Cardiac fibroblast (primary cell): ENCODE measurements at regions not wholly inside any gene's neighbourhood (a gene's known extent, or its start where the extent isn't known, plus 50 kb on each side); places are given as distances from the start of the nearest gene placed in this dataset.

Experiments used
- DNase-seq, 2 donors: peaks; one replicate each; pipeline versions ENCODE4 v3.0.0 to v3.0.0-alpha.2; 2010; ENCODE audit warnings: low read depth in 2 of 2
- H3K4me3 ChIP-seq, 2 donors: replicated peaks in 1 of 2; 1 replicate in 1 of 2; 2 replicates in 1 of 2; pipeline ENCODE4 v1.5.1; 2011; ENCODE audit warnings: low read depth in 2 of 2, low read length in 2 of 2, mild to moderate bottlenecking in 2 of 2, moderate library complexity in 1 of 2
- CTCF ChIP-seq: IDR thresholded peaks from one replicate; pipeline ENCODE4 v1.5.1; 2011; ENCODE audit warnings: low read depth, mild to moderate bottlenecking, low read length, inconsistent platforms

- H3K4me3 ChIP-seq, result no peak overlapping the region
- no peak for DNase-seq
- no peak for TF ChIP-seq CTCF
These were observed 117.8 kb downstream of the DUSP6 start for GRCh38 chr12:89234324-89235114.

GRCh38 chr12:89231686-89232085, 120.6 kb downstream of the DUSP6 start:
- TF ChIP-seq CTCF, result no peak
- no peak overlapping the region for H3K4me3 ChIP-seq
- DNase-seq, result no peak

- TF ChIP-seq CTCF, result no peak
- no peak overlapping the region for H3K4me3 ChIP-seq
- DNase-seq, result peak; percentile 47 to 69
These were observed 121.7 kb downstream of the DUSP6 start for GRCh38 chr12:89230376-89231315.

GRCh38 chr12:89228491-89228890, 123.8 kb downstream of the DUSP6 start:
- no peak overlapping the region for H3K4me3 ChIP-seq
- TF ChIP-seq CTCF, result no peak

GRCh38 chr12:89227774-89228173, 124.5 kb downstream of the DUSP6 start:
- TF ChIP-seq CTCF, result no peak
- H3K4me3 ChIP-seq, result no peak overlapping the region
- DNase-seq, result no peak

More at GRCh38 chr12:89228491-89228890, 123.8 kb downstream of the DUSP6 start:
- DNase-seq, result no peak

- peak overlapping the region in 1 of 2 donors; percentile 6 for H3K4me3 ChIP-seq
- DNase-seq, result peak; percentile 89 to 98
- TF ChIP-seq CTCF, result no peak
These were observed 126.4 kb downstream of the DUSP6 start for GRCh38 chr12:89225808-89226411.
